Activated naive CD4-positive, alpha-beta T cell treated with anti-CD3 and anti-CD28 coated beads for 36 hours (primary cell): ENCODE measurements at regions not wholly inside any gene's neighbourhood (a gene's known extent, or its start where the extent isn't known, plus 50 kb on each side); places are given as distances from the start of the nearest gene placed in this dataset.

Source experiments
- CTCF ChIA-PET: fragments of 350-600 bp; sonication (Branson Sonifier 250); formaldehyde crosslinking; loops from one replicate; lab custom pipeline; 2021; ENCODE audit warnings: antibody characterized with exemption; lab: Charles Lee
- DNase-seq: peaks from one replicate; pipeline ENCODE4 v3.0.0-alpha.2; 2020
- H3K27ac Mint-ChIP-seq: one replicate; pipeline ENCODE4 v1.8.0; 2021; ENCODE audit warnings: mild to moderate bottlenecking, mixed read lengths
- H3K27me3 Mint-ChIP-seq: one replicate; pipeline ENCODE4 v1.8.0; 2021; ENCODE audit warnings: low read depth, mixed read lengths
- H3K36me3 Mint-ChIP-seq: one replicate; pipeline ENCODE4 v1.8.0; 2021; ENCODE audit warnings: low read depth, mixed read lengths
- H3K4me1 Mint-ChIP-seq: one replicate; pipeline ENCODE4 v1.8.0; 2021; ENCODE audit warnings: low read depth, mixed read lengths
- H3K4me3 Mint-ChIP-seq: one replicate; pipeline ENCODE4 v1.8.0; 2021; ENCODE audit warnings: mild to moderate bottlenecking, moderate library complexity, mixed read lengths
- H3K9me3 Mint-ChIP-seq: one replicate; pipeline ENCODE4 v1.8.0; 2021; ENCODE audit warnings: mixed read lengths
- intact Hi-C: fragments of 100-400 bp; cut with micrococcal nuclease; formaldehyde crosslinking; loops from one replicate; pipeline ENCODE4 v1.15.1; 2023

DNA sequence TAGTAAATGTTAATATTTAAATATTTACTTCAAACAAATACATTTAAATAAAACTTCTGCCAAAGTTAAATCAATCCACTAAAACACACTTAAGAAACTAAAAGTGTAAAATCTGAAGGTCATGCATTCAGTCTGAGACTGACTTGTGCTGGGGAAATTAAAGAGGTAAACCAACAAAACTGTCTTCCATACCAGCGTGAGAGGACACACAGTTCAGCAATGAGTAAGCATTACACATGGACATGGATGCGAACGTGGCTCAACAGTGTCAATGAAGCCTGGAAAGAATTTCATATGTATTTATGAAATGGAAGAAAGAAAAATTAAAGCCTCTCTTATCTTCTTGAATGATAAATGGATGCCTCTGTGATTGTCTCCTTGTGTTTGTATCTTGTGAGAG is 1052.3 kb downstream of the AACS start:
- Mint-ChIP-seq H3K9me3 (no peaks in the 10 kb centered on the region), H3K4me3 (no peak overlapping the region), H3K27me3 (no peaks in the 10 kb centered on the region), H3K4me1 (no peaks in the 10 kb centered on the region), H3K27ac (no peak overlapping the region), H3K36me3 (no peaks in the 10 kb centered on the region)
- CTCF ChIA-PET = no interaction called here
- intact Hi-C loops = no loop called here
- no peak for DNase-seq

DNA sequence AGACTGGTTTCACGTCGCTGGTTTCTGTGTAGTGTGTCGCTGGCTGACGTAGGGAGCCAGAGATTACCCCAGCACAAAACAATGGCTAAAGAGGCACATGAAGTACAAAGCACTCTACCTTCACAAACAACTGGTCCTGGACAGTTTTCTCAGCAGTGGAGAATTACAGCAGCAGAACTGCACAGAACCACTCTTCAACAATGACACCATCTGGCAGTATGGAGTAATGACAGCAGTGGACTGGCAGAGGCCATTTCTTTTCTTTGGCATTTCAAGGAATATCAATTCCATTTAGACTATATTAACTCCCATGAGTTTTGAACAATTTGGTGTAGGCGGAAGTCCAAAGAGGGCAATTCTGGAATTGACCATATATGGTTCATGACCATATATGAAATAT is 1074.1 kb downstream of the AACS start:
- intact Hi-C loops = no loop called here
- peaks cover 40% of the 10 kb centered on the region for H3K9me3 Mint-ChIP-seq

DNA sequence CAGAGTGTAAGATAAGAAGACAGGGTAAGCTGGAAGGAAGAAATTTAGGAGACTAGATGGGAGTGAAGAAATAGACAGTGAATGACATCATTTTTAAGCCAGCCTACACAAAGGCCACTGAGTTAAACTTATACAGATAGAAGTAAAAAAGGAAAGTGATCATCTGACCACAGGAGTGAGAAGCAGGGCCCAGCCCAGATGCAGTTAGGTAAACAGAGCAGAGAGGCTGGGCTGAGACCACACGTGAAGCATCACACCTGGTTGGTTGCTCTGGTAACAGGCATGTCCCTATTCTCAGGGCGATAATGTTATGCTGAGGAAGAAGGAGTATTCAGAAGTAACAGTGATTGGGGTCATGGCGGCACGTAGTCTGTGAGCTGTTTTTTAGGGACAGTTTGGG is 1079.4 kb downstream of the AACS start:
- intact Hi-C loops = no loop called here
- Mint-ChIP-seq H3K4me1 (no peaks in the 10 kb centered on the region), H3K4me3 (no peak overlapping the region), H3K9me3 (peaks cover 15% of the 10 kb centered on the region), H3K27ac (no peak overlapping the region), H3K27me3 (no peaks in the 10 kb centered on the region), H3K36me3 (no peaks in the 10 kb centered on the region)
- no peak for DNase-seq
- CTCF ChIA-PET = no interaction called here

More for the DNA sequence above, 1074.1 kb downstream of the AACS start:
- CTCF ChIA-PET = no interaction called here
- Mint-ChIP-seq H3K27ac (no peak overlapping the region), H3K27me3 (no peaks in the 10 kb centered on the region), H3K36me3 (peaks cover 4% of the 10 kb centered on the region), H3K4me1 (no peaks in the 10 kb centered on the region), H3K4me3 (no peak overlapping the region)
- DNase-seq = no peak

DNA sequence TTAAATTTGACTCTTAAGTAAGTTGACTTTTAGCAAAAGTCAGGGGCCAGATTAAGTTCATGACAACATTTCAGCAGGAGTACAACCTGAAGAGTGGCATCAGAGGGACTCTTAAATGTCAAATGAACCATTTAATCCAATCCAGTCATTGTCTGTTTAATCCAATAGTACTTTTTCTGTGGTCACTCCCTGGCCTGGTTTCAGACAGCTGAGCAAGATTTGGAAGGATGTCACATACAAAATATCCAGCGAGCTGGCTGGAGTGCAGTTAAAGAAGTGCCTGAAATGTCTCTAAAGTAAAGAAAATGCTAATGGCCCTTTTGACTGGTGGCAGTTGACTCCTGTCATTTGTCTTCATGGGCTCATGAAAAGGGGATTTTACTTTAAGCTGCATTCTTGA is 1082.1 kb downstream of the AACS start:
- Mint-ChIP-seq H3K4me3 (no peak overlapping the region), H3K27ac (no peak overlapping the region), H3K4me1 (no peaks in the 10 kb centered on the region), H3K36me3 (no peaks in the 10 kb centered on the region), H3K27me3 (no peaks in the 10 kb centered on the region), H3K9me3 (peaks cover 5% of the 10 kb centered on the region)
- intact Hi-C loops = no loop called here
- no peak for DNase-seq
- CTCF ChIA-PET = no interaction called here

DNA sequence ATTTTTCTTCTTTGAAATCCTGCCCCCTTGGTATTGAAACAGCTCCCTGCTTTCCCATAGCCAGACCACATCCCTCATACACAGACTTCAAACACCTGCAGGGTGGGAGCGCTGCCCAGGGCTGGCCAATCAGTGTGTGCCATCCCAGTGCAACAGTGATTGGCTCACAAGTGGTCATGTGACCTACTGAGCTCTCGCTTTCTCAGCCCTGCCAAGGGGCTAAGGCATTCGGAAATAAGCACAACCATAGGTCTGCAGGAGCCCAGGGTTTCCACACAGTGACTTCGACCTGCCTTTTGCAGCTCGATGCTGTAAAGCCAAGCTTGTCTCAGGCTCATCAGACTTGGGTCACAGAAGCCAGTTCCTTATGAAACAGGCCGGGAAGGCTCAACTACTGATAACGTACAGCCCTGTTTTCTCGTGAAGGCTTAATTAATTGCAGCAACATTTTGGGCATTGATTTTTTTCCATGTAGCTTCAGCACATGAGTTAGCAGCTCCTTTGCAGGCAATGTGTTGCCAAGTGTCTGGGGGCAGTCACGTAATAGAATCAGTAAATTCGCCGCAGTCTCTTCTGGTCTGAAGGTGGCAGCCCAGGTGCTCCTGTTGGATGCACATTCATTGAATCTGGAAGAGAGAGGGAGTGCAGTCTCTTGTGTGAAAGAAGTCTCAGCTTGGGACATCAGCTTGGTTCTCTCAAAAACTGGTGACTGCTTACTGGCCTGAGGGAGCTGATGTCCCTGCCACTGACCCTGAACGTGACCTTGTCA is 1091.8 kb downstream of the AACS start:
- Mint-ChIP-seq H3K36me3 (no peaks in the 10 kb centered on the region), H3K9me3 (peaks cover 3% of the 10 kb centered on the region), H3K27ac (no peak overlapping the region), H3K4me1 (no peaks in the 10 kb centered on the region), H3K27me3 (no peaks in the 10 kb centered on the region), H3K4me3 (no peak overlapping the region)
- CTCF ChIA-PET = no interaction called here
- no peak for DNase-seq
- intact Hi-C loops = no loop called here

DNA sequence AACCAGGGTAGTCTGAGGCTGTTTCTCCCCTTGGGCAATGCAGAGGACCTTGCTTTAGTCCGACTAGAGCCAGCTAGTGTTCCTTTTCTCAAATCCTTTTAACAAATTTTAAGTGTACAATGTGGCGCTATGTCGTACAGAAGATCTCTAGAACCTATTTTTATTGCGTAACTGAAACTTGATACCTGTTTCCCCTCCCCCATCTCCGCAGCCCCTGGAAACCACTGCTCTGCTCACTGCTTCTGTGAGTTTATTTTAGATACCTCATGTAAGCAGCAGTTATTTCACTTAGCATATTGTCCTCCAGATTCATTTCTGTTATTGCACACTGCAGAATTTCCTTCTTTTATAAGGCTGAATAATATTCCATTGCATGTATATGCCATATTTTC is 1092.3 kb downstream of the AACS start:
- no peak overlapping the region for H3K4me3 Mint-ChIP-seq
- no peak for DNase-seq
- H3K27me3 Mint-ChIP-seq = no peaks in the 10 kb centered on the region
- peaks cover 7% of the 10 kb centered on the region for H3K9me3 Mint-ChIP-seq
- H3K27ac Mint-ChIP-seq = no peak overlapping the region
- no peaks in the 10 kb centered on the region for H3K36me3 Mint-ChIP-seq
- CTCF ChIA-PET = no interaction called here
- H3K4me1 Mint-ChIP-seq = no peaks in the 10 kb centered on the region
- intact Hi-C loops = no loop called here

DNA sequence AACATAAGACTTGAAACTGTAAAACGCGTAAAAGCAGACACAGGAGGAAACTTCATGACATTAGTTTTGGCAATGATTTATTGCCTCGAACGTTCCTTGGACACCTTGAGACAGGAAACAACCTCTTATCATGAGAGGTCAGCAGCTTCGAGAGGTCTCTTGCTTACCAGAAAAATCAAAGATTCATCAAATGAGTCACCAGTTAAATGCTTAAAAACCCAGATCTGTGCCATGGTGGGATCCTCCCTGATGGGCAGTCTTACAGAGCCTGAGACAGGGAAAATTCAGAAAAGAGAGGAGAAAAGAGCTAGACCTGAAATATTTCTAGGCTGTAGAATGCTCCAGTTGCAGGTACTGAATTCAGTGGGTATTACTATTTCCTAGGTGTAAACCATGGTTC is 1093.9 kb downstream of the AACS start:
- intact Hi-C loops = no loop called here
- H3K9me3 Mint-ChIP-seq = peaks cover 7% of the 10 kb centered on the region
- H3K27me3 Mint-ChIP-seq = no peaks in the 10 kb centered on the region
- H3K36me3 Mint-ChIP-seq = no peaks in the 10 kb centered on the region
- H3K27ac Mint-ChIP-seq = no peak overlapping the region
- H3K4me3 Mint-ChIP-seq = no peak overlapping the region
- H3K4me1 Mint-ChIP-seq = no peaks in the 10 kb centered on the region
- CTCF ChIA-PET = no interaction called here
- no peak for DNase-seq

DNA sequence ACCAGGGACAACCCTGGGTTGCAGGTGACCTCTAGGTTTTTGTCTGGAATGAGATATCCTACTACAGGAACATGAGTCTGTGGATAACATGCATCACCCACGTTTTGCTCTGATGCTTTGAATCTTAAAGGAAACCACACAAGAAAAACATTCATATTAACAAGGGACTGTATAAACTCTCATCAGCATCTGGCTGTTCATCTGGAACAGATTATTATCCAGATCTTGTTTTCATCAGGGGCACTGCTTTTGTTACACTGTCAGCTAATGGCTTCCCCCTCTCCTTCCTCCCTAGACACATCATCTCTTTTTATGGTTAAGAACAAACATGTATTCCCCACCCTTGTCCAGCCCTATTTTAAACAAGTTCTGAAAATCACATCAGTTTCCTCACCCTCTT is 1095.7 kb downstream of the AACS start:
- intact Hi-C loops = no loop called here
- Mint-ChIP-seq H3K27ac (no peak overlapping the region), H3K36me3 (no peaks in the 10 kb centered on the region), H3K4me1 (no peaks in the 10 kb centered on the region), H3K27me3 (no peaks in the 10 kb centered on the region), H3K9me3 (peaks cover 15% of the 10 kb centered on the region), H3K4me3 (no peak overlapping the region)
- DNase-seq = no peak
- CTCF ChIA-PET = no interaction called here

DNA sequence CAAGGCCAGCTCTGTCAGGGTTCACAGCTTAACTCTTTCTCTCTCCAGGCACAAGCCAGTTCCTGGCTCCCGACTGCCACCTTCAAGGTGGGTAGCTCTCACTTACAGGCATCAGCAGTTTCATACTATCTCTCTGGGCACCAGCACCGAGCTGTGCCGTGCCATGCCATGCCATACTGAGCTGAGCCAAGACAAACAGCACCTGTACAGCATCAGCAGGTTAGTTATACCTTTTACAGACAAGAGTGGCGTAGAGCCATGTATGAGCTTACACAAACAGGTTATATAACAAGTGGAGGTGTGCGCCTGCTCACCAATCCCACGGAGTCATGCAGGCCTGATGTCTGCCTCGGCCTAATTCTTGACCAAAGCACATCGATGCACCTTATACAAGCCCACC is 1098.7 kb downstream of the AACS start:
- DNase-seq = no peak
- Mint-ChIP-seq H3K9me3 (peaks cover 12% of the 10 kb centered on the region), H3K27ac (no peak overlapping the region), H3K27me3 (no peaks in the 10 kb centered on the region), H3K4me3 (no peak overlapping the region), H3K36me3 (no peaks in the 10 kb centered on the region), H3K4me1 (no peaks in the 10 kb centered on the region)
- intact Hi-C loops = no loop called here
- CTCF ChIA-PET = no interaction called here

DNA sequence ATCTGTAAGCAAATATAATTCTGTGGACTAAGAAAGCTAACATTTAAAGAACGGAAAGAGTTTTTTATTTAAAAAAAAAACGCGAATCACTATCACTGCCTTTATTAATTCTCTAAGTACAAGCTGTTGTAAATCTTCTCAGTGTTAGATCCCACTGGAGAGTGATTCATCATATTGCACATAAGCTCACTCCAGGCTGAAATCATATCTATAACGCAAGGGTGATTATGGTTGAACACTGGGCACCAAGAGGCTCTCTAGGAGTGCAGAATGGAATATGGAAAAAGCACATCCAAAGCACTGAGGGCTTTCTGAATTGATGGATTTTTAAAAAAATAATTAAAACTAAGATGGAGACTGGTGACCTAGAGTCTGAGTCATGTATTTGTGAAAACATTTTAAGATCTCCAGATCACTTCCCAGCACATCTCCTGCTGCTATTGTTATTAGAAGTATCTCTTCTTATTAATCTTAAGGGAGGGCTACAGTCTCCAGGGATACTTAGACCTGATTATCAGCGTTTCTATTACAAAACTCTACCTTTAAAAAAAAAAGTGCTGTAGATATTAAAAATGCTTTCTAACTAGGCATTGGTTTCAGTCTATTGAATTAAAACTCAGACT is 1106.8 kb downstream of the AACS start:
- DNase-seq = no peak
- CTCF ChIA-PET = interaction anchor here (0.7 kb wide), 1 partner anchor 14 kb away, joined by 3 read pairs; no protein-coding TSS in a partner anchor
- H3K9me3 Mint-ChIP-seq = peaks cover 2% of the 10 kb centered on the region
- H3K36me3 Mint-ChIP-seq = no peaks in the 10 kb centered on the region
- no peak overlapping the region for H3K27ac Mint-ChIP-seq
- no peak overlapping the region for H3K4me3 Mint-ChIP-seq
- H3K27me3 Mint-ChIP-seq = no peaks in the 10 kb centered on the region
- no peaks in the 10 kb centered on the region for H3K4me1 Mint-ChIP-seq
- intact Hi-C loops = no loop called here

DNA sequence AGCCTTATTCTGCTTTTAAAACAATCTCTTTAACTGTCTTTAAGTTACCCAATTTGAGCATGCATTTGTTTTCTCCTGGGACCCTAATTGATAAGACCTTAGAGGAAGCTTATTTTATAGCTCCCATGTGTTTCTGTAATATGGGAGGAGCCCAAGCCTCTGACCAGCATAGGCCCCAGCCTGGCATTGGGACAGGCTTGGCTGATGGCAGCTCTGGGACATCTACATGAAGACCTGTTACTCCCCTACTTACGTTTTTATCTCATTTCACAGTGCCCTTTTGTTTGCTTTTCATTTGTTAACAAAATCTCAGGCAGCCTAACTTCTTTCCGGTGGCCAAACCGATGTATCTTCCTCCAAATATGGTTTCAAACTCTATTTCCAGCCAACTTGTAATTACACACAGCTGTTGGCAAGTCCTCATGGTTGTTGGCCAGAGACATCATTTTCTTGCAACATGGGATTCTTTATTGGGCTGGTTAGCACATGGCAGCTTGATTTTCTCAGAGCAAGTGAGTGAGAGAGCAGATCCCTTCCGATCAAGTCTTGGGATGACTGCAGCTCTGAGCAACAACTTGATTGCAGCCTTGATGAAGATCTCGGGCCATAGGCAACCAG is 1117.5 kb downstream of the AACS start:
- Mint-ChIP-seq H3K4me1 (no peaks in the 10 kb centered on the region), H3K4me3 (no peak overlapping the region), H3K27me3 (peaks cover 4% of the 10 kb centered on the region), H3K36me3 (no peaks in the 10 kb centered on the region), H3K9me3 (peaks cover 8% of the 10 kb centered on the region), H3K27ac (no peak overlapping the region)
- no peak for DNase-seq
- CTCF ChIA-PET = no interaction called here
- intact Hi-C loops = no loop called here

DNA sequence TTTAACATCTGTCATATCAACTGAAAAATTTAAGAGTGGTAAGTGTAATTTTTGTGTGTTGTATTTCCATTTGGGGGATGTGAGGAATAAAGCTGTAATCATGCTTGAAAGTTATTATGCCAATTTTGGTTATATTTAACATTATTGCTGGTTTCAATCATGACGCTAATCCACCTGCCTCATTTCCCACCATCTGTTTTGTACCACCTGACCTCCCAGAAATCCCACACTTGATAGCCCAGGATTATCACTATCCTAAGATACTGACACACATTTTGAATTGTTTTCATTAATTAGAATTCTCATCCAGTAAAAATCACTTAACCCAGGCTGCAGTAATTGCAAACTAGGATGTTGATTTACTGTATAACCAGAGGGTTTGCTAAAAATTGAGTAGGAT is 1119.8 kb downstream of the AACS start:
- no peaks in the 10 kb centered on the region for H3K4me1 Mint-ChIP-seq
- no peaks in the 10 kb centered on the region for H3K36me3 Mint-ChIP-seq
- intact Hi-C loops = no loop called here
- H3K4me3 Mint-ChIP-seq = no peak overlapping the region
- no peak overlapping the region for H3K27ac Mint-ChIP-seq
- CTCF ChIA-PET = no interaction called here
- DNase-seq = no peak
- peaks cover 6% of the 10 kb centered on the region for H3K9me3 Mint-ChIP-seq
- H3K27me3 Mint-ChIP-seq = peaks cover 19% of the 10 kb centered on the region

DNA sequence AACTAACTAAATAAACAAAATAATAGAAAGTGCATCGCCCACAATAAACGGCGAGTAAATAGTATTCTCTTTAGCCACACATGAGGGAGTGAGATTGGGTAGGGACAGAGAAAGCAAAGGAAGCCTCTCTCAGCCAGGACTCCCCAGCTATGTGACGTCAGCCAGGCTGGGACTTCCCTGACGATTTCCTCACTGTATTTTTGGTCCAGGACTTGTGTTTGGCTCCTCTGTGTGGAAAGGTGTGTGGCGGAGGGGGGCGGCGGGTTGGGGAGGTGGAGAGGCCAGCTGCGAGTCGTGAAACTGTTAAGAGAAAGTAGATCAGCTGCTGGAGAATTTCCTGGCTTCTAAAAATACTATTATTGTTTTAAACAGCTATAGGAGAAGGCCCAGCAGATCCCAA is 1124.6 kb downstream of the AACS start:
- no peak overlapping the region for H3K4me3 Mint-ChIP-seq
- H3K27ac Mint-ChIP-seq = no peak overlapping the region
- no peaks in the 10 kb centered on the region for H3K9me3 Mint-ChIP-seq
- no peaks in the 10 kb centered on the region for H3K36me3 Mint-ChIP-seq
- CTCF ChIA-PET = interaction anchor here (0.6 kb wide), 1 partner anchor 697 kb away, joined by 3 read pairs; no protein-coding TSS in a partner anchor
- H3K4me1 Mint-ChIP-seq = no peaks in the 10 kb centered on the region
- DNase-seq = no peak
- intact Hi-C loops = no loop called here
- H3K27me3 Mint-ChIP-seq = peaks cover 40% of the 10 kb centered on the region
